Upper lobe of left lung (tissue), 4 donors: ENCODE measurements at regions not wholly inside any gene's neighbourhood (a gene's known extent, or its start where the extent isn't known, plus 50 kb on each side); places are given as distances from the start of the nearest gene placed in this dataset.

ENCODE experiments used
- EP300 ChIP-seq, 4 donors: sonication (generic); formaldehyde crosslinking; IDR thresholded peaks; one replicate each; pipeline ENCODE4 v1.5.1; 2017; ENCODE audit warnings: antibody characterized with exemption in 4 of 4, control low read depth in 2 of 4
- TF ChIP-seq, protein P1 (sequence below), 6 experiments: fragments of 450-650 bp in 4 of 6; fragments of 200-600 bp in 2 of 6; sonication (generic) in 2 of 6; IDR thresholded peaks; one replicate each; pipeline ENCODE4 v1.5.1; 2016 to 2019; ENCODE audit warnings: antibody characterized with exemption in 6 of 6

DNA sequence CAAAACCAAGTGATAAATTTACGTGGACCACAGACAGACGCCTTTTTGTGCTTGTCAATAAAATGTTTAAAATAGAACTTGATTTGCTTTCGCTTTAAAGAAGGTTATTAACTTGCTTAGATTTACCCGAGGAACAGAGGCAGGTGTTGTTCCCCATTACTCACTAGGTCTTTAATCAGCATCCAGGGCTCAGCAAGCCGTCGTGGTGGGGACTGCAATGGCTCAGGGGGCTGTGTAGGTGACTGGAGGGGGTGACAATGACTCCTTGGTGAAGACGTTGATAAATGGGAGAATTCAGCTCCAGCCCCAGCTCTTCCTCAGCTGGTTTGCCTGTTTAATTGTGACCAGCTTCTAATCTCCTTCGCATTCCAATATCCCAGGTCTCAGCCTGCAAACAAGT is 231.4 kb downstream of the TMEM114 start:
- TF ChIP-seq, protein P1, sequence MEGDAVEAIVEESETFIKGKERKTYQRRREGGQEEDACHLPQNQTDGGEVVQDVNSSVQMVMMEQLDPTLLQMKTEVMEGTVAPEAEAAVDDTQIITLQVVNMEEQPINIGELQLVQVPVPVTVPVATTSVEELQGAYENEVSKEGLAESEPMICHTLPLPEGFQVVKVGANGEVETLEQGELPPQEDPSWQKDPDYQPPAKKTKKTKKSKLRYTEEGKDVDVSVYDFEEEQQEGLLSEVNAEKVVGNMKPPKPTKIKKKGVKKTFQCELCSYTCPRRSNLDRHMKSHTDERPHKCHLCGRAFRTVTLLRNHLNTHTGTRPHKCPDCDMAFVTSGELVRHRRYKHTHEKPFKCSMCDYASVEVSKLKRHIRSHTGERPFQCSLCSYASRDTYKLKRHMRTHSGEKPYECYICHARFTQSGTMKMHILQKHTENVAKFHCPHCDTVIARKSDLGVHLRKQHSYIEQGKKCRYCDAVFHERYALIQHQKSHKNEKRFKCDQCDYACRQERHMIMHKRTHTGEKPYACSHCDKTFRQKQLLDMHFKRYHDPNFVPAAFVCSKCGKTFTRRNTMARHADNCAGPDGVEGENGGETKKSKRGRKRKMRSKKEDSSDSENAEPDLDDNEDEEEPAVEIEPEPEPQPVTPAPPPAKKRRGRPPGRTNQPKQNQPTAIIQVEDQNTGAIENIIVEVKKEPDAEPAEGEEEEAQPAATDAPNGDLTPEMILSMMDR (IDR thresholded peaks at IDR 0.05), result no peak
- TF ChIP-seq EP300 (IDR thresholded peaks at IDR 0.05), result no peak
